ENCODE measurements at regions not wholly inside any gene's neighbourhood (a gene's known extent, or its start where the extent isn't known, plus 50 kb on each side); places are given as distances from the start of the nearest gene placed in this dataset.

DNA sequence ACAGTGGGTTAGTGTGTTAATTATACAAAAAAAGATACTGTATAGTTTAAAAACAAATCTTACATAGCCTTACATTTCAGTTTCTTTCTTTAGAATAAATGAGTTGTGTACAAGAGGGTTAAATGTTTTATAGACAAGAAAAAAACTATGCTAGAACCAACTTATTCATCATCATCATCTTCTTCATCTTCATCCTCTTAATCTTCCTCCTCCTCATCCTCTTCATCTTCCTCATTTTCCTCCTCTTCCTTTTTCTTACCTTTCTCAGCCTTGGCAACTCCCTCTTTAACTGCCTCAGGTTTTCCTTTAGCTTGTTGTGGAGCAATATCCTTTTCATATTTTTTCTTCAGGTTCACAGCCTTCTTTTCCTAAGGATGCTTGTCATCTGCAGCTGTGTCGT lies 53.7 kb downstream of the RPS12 start:
- DNase-seq (ENCODE audit: low read depth in 2 of 3, low spot score in 2 of 3) = no peak

DNA sequence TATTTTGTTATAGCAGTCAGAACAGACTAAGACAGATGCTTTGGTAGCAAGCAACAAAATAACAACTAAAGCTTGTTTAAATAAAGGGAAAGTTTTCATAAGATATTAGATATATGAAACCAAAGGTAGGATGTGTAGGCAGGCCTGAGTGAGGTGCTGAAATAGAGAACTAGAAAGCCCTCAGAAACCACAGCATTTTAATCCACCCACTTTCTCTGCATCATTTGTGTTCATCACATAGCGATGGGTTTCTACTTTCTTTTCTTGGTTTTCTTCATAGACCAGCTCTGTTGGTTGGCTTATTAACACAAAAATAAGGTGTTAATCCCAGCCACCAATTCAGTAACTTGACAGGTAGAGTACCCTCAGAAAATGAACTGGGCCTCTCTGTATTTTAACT lies 58.6 kb downstream of the RPS12 start:
- no peak for DNase-seq (ENCODE audit: low read depth in 2 of 3, low spot score in 2 of 3)

DNA sequence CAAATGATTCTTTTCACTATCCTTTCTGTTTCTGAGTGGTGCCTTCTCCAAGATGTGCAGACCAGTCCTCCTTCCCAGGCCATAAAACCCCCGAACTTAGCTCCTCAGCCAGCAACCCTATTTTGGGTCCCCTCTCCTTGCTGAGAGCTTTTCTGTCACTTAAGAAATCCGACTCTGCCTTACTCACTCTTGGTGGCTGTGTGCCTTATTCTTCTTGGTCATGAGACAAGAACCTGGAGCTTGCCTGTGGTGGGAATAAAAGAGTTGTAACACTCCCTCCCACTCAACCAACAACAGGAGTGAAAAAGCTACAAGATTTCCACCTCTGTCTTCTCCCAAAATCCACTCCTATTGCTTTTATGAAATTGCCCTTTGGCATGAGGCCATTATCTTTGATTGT lies 62.6 kb downstream of the RPS12 start:
- no peak for DNase-seq (ENCODE audit: low read depth in 2 of 3, low spot score in 2 of 3)

DNA sequence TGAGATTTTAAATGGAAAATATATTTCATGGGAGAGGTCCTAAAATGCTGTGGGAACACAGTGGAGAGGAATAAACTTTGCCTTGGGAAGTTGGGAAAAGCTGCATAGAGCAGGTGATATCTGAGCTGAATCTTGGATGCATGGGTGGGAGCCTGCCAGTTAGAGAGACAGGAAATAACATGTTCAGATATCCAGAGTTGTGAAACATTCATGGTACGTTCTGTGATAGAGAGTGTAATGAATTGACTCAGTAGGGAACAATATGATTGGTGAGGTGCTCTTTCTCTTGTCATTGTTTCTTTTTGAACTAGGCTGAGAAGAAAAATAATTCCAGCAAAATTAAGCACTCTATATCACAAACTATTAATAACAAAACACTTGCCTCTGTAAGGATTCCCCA lies 72.8 kb downstream of the RPS12 start:
- DNase-seq (ENCODE audit: low read depth in 2 of 3, low spot score in 2 of 3) = no peak

DNA sequence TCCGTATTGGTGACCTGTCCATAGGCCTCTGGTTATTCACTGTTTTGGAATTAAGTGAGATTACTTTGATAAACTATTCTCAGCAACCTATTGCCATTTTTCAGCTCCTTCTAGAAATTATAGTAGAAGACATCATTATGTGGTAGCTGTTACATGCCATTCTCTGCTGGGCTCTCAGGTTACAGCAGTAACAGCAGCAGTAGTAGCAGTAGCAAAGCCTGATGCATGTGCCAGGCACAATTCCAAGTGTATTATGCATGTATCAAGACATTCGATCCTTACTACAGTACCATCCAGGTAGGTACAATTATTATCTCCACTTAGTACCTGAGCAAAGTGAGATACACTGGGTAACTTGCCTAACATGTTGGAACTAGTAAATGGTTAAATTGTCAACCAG lies 74.3 kb downstream of the RPS12 start:
- no peak for DNase-seq (ENCODE audit: low read depth in 2 of 3, low spot score in 2 of 3)

DNA sequence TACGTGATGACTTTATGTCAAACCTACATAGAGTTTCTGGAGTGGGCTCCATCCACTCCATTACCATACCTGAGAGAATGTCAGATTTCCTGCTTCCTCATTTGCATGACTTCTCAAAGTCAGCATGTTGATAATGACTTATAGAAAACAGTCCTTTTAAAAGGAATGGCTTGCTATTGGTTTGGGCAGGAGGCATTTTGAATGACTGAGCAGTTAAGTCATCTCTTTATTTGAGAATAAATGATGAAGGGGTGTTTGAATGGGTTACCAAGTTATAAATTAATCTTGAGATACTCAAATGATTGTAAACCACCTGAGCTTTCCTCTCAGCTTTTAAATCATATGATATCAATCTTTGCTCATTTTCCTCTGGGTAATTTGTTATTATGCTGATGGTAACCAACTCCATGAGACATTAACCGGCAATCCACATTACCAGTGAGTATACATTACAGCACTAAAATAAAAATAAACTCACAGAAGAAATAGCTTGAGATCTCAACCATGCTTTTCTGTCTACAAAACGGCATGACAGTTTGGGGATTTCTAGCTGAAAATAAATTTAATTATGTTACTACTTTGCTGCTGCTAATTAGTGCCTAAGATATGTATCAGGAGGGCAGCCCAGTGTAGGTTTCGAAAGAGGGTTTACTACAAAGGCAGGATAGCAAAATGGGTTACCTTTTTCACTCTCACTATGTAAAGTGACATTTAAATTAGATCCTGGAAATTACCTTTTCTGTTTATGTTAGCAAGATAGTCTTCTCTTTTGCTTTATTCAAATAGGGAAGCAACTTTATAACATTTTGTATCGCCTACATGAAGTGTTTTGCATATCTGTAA lies 78.8 kb downstream of the RPS12 start:
- DNase-seq (ENCODE audit: low read depth in 2 of 3, low spot score in 2 of 3) = no peak

DNA sequence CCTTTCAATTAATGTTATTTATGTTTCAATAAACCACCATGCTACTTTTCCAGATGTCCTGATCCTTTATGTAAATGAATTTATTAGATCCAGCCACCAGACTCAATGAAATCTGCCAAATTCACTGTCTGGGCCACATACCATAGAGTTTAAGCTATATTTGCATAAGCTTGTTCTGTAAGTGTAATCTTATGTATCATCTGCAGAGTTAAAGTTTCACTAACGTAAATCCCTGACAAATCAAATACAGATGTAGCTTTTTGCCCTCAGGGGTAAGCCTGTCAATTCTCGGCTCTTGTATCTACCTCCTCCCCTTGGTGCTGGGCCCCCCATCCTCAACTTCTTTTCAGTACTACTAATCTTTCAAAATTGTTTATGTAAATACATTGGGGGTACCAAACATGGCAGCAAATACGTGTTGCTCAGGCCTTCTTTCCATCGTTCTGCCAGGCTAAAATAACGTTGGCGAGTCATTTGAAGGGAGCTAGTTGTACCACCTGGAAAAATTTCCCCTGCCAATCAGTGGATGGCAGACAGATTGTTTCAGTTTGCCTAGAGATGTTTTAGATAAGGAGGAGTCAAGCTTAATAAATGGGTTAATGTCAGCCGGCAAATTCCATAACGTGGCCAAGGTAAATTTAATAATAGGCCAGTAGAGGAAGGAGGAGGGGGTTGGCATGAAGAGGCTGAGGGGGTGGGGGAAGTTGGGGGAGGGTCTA lies 79.6 kb downstream of the RPS12 start:
- no peak for DNase-seq (ENCODE audit: low read depth in 2 of 3, low spot score in 2 of 3)

DNA sequence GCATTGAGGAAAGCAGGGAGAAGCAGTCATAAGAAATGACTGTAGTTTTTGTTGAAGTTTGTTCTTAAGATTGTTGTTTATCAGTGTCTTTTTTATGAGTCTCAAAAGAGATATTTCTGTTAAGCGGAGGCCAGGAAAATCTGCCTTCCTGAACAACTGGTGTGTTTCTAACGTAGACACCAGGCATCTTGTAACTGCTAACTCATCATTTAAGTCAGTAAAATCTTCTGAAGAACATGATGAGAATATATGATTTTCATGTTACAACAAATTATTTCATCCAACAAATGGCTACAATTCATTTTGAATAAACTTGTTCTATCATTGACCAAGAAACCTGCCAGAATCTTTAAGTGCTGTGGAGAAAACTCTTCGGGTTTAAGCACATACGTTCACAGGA lies 84.0 kb downstream of the RPS12 start:
- DNase-seq (ENCODE audit: low read depth in 2 of 3, low spot score in 2 of 3) = no peak

DNA sequence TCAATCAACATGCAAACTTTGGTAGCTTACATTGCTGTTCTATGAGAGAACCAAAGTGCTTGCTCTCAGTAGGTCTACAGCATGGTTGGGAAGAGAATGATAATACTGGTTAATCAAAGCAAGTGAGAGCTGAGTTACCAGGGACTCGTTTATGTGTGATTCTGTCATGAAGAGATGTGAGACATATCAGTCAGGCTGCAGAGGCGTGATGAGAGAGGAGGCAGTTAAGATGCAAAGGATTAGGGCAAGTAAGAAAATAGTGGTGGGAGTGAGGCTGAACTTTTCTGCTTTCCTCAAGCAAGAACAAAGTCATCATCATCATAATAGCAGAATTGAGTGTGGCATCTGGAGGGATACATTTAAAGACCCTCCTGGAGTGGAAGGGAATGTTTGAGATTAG lies 86.5 kb downstream of the RPS12 start:
- DNase-seq (ENCODE audit: low read depth in 2 of 3, low spot score in 2 of 3) = no peak

DNA sequence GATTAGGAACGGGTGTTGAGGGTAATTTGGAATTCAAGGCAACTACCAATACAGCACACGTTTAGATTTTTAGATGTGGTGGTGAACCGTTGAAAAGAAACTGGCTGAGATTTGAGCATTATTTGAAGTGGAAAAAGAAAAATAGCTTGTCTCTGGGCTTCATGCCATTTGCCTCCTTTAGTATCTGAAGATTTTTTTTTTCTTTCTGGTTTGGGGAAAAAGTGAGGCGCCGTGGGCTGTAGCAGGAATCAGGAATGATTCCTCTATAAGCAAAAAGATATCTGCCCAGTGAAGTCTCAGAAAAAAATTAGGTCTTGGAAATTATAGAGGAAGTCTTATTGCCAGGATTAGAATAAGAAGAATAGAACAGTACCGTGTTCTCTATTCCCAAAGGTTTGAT lies 88.5 kb downstream of the RPS12 start:
- DNase-seq (ENCODE audit: low read depth in 2 of 3, low spot score in 2 of 3) = no peak

DNA sequence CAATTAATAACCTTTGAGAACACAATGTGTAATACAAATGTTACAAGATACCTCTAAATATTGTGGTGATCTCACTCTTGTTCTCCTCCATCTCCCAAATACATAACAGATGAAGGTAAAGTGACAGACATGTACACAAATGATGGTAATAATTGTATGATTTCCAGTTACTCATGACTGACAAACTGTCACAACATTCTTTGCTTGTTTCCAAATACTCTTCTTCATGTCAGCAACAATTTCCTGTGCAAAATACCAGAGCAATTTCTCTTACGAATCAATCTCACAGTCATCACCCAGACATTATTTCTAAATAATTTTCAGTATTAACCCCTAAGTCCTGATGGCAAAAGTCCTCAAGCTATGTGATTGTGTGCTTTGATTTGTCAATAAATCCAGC lies 92.9 kb downstream of the RPS12 start:
- no peak for DNase-seq (ENCODE audit: low read depth in 2 of 3, low spot score in 2 of 3)

DNA sequence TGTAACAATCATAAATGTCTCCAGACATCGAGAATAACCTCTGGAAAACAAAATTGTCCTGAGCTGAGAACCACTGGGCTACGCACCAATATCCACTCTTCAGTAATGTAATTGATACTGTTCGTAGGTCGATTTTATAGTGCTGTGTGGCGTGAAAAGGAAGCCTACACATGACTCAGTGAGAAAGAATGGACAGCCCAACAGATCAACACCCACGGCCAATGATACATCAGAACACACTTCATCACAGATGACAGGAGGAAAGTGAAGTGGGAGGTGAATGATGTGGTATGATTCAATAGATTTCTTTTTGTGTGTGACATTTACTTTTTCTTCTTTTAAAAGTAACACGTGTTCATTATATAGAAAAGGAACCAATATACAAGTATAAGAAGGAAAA lies 93.5 kb downstream of the RPS12 start:
- no peak for DNase-seq (ENCODE audit: low read depth in 2 of 3, low spot score in 2 of 3)

DNA sequence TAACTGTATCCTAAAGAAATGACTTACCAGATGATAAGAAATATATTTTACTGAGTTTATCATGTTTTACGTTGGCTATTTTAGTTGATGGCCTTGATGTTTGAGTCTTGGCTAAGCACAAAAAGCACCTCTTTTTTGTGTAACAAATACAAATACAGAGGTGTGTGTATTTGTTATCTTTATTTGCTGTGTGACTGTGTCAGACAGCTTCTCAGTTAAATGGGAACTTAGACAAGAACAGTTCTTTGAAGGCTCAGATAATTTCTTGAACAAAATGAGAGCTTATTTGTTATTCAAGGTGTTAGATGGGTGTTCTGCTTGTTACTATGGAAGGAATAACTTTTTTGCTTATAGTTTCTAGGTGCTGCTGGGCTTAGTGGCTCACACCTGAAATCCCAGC lies 95.4 kb downstream of the RPS12 start:
- no peak for DNase-seq (ENCODE audit: low read depth in 2 of 3, low spot score in 2 of 3)

DNA sequence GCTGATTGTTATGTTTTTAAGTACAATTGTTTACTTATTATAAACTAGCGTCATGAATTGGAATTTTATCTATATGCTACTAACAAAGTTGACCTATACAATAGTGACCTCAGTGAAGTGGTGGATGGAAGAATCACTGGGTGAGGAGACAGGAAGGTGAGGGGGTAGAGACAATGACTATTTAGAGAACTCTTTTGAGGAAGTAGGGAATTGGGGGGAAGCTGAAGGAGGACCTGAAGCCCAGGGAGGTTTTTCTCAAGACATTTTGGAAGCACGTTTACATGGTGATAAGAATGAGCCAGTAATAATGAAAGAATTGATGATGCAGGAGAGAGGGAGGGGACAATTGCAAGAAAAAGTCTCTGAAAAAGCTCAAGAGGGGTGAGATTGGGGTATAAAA lies 96.4 kb downstream of the RPS12 start:
- no peak for DNase-seq (ENCODE audit: low read depth in 2 of 3, low spot score in 2 of 3)

DNA sequence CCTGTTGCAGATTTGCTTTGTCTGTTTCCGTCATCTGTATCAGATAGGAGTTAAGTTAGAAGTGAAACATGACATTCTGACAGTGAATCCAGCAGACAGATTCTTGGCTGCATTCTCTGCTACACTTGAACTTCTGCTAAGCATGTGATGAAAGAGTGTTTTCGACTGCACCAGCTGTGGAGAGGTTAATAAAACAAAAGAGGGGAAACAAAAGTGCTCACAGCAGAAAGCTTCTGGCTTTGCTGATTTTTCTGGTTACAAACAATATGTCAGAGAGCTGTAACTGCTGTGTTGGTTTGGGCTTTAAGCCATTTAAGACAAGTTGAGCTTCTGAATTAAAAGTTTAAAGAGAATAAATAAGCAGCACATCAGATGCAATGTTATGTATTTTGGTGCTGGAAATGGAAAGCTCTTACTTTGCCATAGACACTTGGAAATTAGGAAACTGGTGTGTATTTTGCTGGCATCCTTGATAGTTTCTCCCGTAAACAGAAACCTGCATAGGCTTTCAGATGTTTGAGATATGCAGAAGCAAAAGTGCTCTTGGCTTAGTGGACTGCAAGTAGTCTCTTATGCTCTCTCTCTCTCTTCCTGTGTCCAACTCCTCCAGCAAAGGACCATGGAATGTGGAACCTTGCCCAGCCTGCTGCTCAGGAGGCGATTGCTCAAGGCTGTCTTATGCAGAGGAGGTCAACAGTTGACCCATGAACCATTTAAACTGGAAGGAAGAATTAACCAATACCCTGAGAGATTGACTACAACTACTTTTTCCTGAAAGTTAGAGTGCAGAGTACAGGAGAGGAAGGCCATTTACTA lies 104.9 kb downstream of the RPS12 start:
- no peak for DNase-seq (ENCODE audit: low read depth in 2 of 3, low spot score in 2 of 3)

DNA sequence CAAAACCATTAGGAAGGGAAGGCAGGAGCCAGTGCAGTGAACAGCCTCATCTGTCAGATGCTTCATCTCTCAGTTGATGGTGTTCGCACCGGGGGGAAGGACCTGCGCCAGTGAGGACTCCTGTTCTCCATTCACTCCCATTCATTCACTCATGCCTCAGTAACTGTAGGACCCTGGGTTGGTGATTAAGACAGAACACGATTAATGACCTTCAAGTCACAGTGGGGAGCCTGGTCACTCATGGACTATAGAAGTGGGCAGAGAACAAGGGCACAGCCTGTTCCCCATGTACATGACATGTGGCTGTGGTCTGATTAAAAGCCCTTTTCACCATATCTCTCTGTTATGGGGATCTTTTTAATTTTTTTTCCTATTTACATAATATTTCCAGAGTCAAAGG lies 113.3 kb downstream of the RPS12 start:
- no peak for DNase-seq (ENCODE audit: low read depth in 2 of 3, low spot score in 2 of 3)

DNA sequence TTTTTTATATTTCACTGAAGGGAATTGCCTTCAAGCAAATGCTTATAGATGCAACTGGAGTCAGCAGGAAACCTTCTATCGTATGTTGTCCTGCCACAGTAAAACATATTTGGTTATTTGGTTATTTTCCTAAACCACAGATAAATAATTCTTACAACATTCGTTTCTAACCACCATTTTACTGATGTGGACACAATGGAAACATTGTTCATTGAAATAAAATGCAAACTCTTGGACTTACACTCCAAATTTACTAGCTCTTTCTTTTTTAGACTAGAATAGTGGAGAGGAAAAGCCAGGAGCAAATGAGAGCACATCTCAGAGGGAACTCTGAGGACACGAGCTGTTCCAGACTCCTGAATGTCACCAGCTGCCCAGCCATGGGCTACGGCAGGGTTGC lies 114.8 kb downstream of the RPS12 start:
- DNase-seq (ENCODE audit: low read depth in 2 of 3, low spot score in 2 of 3) = no peak

DNA sequence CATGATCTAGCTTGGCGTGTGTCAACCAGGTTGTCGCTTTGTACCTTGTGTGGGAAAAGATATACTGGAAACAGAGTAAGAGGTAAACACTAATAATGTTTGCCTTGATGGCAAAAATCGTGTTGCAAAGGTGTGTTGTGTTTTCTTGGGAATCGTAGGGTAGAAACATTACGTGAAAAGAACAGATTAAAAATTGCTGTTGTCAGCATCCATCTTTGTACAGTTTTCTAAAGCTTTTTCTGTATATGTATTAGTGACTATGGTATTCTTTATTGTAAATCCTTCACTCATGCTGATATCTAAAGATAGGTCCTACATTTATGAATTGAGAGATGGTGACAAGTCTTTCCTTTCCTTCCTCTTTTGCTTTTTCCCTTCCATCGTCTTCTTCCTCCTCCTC lies 116.9 kb downstream of the RPS12 start:
- no peak for DNase-seq (ENCODE audit: low read depth in 2 of 3, low spot score in 2 of 3)

DNA sequence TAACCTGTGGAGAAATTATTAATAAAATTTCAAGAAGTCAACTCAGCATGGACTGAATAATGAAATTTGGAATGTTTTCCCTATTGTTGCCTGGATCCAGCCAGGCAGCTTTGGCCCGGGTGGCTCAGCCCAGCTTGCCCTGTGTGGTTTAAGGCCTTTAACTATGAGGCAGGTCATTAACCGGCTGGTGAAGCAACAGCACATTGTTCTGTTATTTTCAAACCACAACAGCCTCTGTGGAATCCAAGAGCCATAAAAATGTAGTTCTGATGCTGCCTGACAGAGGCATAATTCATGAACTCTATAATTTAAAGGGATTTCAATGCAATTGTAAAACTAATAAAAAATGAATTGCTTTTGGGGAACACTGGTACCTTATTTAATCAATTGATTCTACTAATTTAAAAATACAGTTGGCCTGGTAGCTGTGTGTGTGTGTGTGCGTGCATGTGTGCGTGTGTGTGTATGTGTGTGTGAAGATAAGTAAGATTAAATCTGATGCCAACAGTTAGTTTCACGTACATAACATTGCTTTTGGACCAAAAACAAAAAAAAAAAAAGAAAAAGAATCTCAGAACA lies 117.7 kb downstream of the RPS12 start:
- no peak for DNase-seq (ENCODE audit: low read depth in 2 of 3, low spot score in 2 of 3)

DNA sequence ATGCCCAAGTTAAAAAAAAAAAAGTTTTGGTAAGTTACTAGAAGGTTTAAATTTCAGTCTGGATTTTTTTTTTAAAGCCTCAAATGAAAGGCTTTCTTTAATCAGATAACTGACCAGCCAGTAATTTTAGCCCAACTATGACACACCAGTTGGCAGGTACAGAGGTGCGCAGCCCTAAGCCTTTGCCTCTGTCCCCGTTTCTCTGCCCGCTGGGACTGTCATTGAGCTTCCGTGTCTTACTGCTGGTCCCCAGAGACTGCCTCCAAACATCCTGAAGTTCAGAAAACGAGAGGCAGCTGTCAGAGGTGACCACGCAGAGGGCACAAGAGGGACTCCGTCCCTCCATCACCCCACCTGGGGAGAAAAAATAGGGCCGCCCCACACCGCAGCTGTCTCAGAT lies 118.2 kb downstream of the RPS12 start:
- DNase-seq (ENCODE audit: low read depth in 2 of 3, low spot score in 2 of 3) = no peak

DNA sequence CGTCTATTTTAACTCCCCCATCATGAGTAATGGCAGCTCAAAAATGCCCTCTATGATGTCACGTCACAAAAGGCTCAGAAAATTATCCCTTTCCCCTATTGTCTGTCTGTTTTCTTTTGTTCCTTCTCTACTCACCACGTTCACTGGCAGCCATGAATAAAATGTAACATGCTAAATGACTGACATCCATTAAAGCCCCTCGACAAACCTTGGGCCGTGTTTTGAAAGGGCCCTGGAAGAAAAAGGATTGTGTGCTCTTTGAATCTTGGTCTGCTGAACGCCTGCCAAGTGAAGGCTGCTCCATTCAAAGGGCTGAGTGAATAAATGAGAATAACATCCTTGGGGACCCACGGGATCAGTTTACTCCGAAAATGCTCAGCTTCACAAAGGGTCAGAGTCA lies 118.7 kb downstream of the RPS12 start:
- DNase-seq (ENCODE audit: low read depth in 2 of 3, low spot score in 2 of 3) = no peak
